ENCODE measurements at regions not wholly inside any gene's neighbourhood (a gene's known extent, or its start where the extent isn't known, plus 50 kb on each side); places are given as distances from the start of the nearest gene placed in this dataset.

DNA sequence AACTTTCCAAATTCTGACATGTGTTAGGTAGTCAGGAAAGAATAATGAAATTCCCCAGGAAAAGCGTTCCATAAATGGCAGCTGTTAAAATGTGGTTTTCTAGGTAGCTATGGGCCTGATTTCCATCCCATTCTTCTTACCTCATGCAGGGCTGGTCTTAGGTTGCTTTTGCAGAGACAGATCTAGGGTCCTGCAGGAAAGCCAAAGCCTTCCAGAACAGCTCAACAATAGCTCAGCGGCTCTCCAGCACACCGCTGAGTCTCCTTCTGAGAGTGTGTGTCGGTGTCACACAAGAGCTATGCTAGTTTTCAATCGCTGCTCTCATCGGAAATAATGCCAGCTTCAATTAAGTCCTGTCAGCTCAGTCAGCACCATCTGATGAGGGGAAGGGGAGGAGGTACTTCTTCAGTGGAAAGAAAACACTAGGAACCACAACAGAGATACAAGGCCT lies 106.7 kb downstream of the TMEM30B start:
- no peak overlapping the region for H3K4me3 ChIP-seq (ENCODE audit: low read length)

DNA sequence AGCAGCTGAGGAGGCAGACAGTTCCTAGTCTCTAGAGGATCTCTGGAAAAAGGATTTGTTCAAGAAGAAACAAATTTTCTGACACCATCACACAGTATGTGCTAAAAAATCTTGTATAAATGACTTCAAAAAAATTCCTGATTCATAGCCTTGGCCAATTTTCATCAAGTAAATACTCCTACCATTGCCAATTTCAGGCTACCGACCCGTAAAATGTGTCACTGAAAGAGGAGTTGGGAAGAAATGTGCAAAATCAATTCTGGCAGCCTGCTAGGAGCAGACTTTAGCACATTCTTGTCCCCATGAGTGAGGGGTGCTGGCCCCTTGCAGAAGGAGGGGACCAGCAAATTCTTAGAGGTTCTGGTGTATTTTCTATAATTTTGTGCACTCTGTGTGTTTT lies 109.4 kb downstream of the TMEM30B start:
- Histone ChIP-seq H3K4me3 (ENCODE audit: low read length) (no peak overlapping the region), H3K36me3 (ENCODE audit: insufficient read depth, low read length) (no peaks in the 10 kb centered on the region), H3K9me3 (ENCODE audit: low read length) (no peaks in the 10 kb centered on the region), H3K4me1 (ENCODE audit: insufficient read depth, low read length) (peaks cover 9% of the 10 kb centered on the region), H3K27me3 (ENCODE audit: insufficient read depth, low read length) (no peaks in the 10 kb centered on the region), H2AFZ (ENCODE audit: low read depth, low read length) (no peak overlapping the region)

More for the DNA sequence above, 106.7 kb downstream of the TMEM30B start:
- no peaks in the 10 kb centered on the region for H3K9me3 ChIP-seq (ENCODE audit: low read length)
- peak overlapping the region; percentile 39 for H2AFZ ChIP-seq (ENCODE audit: low read depth, low read length)
- no peaks in the 10 kb centered on the region for H3K27me3 ChIP-seq (ENCODE audit: insufficient read depth, low read length)
- peaks cover 16% of the 10 kb centered on the region for H3K4me1 ChIP-seq (ENCODE audit: insufficient read depth, low read length)
- H3K36me3 ChIP-seq (ENCODE audit: insufficient read depth, low read length) = no peaks in the 10 kb centered on the region

DNA sequence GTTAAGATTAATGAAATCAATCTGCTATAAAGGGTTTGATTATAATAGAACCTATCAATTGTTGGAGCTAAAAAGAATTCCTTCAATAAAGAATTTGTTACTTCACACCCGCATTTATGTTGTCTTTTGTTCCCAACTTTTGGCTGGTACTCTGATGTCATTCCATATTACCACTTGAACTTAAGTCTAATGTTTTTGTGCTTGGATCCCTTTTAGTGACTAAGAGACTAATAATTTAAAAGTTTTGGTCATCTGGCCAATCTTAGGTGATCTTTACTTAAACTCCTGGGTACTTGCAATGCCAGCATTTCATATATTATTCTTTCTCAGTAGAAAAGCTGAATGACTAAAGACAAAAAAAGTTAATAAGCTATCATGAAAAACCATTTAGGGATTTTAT lies 113.0 kb downstream of the TMEM30B start:
- H3K27me3 ChIP-seq (ENCODE audit: insufficient read depth, low read length) = no peaks in the 10 kb centered on the region
- no peaks in the 10 kb centered on the region for H3K36me3 ChIP-seq (ENCODE audit: insufficient read depth, low read length)
- H2AFZ ChIP-seq (ENCODE audit: low read depth, low read length) = no peak overlapping the region
- H3K4me3 ChIP-seq (ENCODE audit: low read length) = no peak overlapping the region
- H3K4me1 ChIP-seq (ENCODE audit: insufficient read depth, low read length) = peaks cover 4% of the 10 kb centered on the region
- no peaks in the 10 kb centered on the region for H3K9me3 ChIP-seq (ENCODE audit: low read length)

DNA sequence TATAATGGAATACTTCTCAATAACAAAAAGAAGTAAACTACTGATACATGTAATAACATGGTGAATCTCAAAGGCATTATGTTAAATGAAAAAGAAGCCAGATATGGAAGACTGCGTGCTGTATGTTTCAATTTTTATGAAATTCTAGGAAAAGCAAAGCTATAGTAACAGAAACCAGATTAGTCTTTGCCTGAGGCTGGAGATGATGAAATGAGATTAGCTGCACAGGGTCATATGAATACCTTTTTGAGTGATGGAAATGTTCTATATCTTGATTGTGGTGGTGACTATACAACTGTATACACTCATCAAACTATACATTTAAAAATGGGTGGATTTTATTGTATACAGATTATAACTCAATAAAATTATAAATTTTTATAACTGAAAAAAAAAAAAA lies 113.5 kb downstream of the TMEM30B start:
- no peaks in the 10 kb centered on the region for H3K9me3 ChIP-seq (ENCODE audit: low read length)
- H3K36me3 ChIP-seq (ENCODE audit: insufficient read depth, low read length) = no peaks in the 10 kb centered on the region
- no peaks in the 10 kb centered on the region for H3K27me3 ChIP-seq (ENCODE audit: insufficient read depth, low read length)
- H3K4me1 ChIP-seq (ENCODE audit: insufficient read depth, low read length) = peaks cover 4% of the 10 kb centered on the region
- no peak overlapping the region for H3K4me3 ChIP-seq (ENCODE audit: low read length)
- H2AFZ ChIP-seq (ENCODE audit: low read depth, low read length) = no peak overlapping the region

DNA sequence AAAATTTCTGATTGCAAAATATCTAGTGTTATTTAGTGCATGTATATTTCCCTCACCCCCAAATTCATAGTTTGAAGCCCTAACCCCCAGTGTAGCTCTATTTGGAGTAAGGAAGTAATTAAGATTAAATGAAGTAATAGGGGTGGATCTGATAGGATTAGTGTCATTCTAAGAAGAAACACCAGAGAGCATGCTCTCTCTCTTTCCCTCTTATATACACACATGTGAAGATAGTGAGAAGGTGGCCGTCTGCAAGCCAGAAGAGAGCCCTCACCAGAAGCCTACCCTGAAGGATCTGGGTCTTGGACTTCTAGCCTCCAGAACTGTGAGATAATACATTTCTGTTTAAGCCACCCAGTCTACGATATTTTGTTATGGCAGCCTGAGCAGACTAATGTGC lies 120.3 kb downstream of the TMEM30B start:
- H2AFZ ChIP-seq (ENCODE audit: low read depth, low read length) = no peak overlapping the region
- H3K9me3 ChIP-seq (ENCODE audit: low read length) = no peaks in the 10 kb centered on the region
- no peaks in the 10 kb centered on the region for H3K4me1 ChIP-seq (ENCODE audit: insufficient read depth, low read length)
- H3K36me3 ChIP-seq (ENCODE audit: insufficient read depth, low read length) = no peaks in the 10 kb centered on the region
- no peaks in the 10 kb centered on the region for H3K27me3 ChIP-seq (ENCODE audit: insufficient read depth, low read length)
- no peak overlapping the region for H3K4me3 ChIP-seq (ENCODE audit: low read length)

DNA sequence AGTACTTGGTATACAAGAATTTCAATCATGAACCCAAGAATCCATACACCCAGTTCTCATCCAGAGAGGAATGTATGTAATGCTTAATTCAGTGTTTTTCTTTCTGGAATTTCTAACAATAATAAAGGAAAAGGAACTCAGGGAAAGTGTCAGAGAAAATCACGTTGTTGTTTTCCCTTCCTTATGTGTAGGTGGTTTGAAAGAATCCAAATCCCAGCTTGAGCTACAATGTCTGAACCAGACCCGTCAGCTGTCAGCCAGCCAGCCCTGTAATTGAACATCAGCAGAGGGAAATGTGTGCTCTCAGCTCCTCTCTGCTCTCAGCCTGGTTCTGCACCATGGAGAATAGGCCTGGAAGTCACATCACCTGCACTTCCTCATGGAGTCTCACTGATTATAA lies 126.5 kb downstream of the TMEM30B start:
- Histone ChIP-seq H3K4me1 (ENCODE audit: insufficient read depth, low read length) (peaks cover 20% of the 10 kb centered on the region), H3K36me3 (ENCODE audit: insufficient read depth, low read length) (no peaks in the 10 kb centered on the region), H2AFZ (ENCODE audit: low read depth, low read length) (no peak overlapping the region), H3K9me3 (ENCODE audit: low read length) (no peaks in the 10 kb centered on the region), H3K27me3 (ENCODE audit: insufficient read depth, low read length) (no peaks in the 10 kb centered on the region), H3K4me3 (ENCODE audit: low read length) (no peak overlapping the region)

DNA sequence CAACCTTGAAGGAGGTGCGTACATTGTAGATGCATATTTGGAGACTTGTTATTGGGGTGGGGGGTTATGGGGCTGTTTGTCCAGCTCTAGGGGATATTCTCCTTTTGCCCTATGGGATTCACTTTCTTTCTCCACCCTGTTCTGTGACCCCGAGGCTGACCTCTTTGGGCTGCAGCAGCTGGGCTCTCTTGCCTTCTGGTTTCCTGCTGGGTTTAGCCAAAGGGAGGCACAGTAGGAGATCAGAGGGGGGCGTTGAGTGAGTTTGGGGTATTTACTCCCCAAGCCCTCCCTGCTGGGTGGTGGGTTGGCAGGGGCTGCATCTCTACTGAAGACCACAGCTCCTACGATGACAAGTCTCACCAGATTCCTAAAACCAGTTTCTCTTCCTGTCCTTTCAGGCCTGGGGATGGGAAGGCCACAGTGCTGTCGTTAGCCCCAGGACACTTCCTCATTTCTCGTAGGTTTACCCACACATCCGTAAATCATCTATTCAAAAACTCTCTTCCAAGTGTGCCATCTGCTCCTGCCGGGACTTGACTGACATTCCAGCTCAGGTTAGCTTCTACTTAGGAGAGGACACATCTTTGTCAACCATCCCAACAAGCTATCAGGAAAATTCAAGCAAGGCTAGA lies 127.1 kb downstream of the TMEM30B start:
- Histone ChIP-seq H3K9me3 (ENCODE audit: low read length) (no peaks in the 10 kb centered on the region), H3K4me3 (ENCODE audit: low read length) (no peak overlapping the region), H2AFZ (ENCODE audit: low read depth, low read length) (no peak overlapping the region), H3K27me3 (ENCODE audit: insufficient read depth, low read length) (no peaks in the 10 kb centered on the region), H3K4me1 (ENCODE audit: insufficient read depth, low read length) (peaks cover 20% of the 10 kb centered on the region), H3K36me3 (ENCODE audit: insufficient read depth, low read length) (no peaks in the 10 kb centered on the region)

DNA sequence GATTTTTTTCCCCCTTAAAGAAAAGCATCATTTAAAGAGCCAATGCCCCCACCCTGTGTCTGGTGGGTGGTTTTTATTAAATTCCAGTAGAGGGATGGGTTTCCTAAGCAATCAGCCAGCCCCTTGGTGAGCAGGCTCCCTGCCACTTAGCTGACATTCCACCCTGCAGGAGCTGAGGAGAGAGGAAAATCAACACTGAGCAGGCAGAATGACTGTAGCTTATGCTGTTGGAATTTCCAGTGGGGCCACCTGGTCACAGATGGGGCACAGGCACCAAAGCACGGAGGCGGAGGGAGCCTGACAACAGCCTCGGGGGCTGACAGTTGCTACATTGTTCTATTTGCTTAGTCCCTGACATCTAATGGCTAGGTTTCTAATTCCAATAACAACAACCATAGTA lies 127.7 kb downstream of the TMEM30B start:
- Histone ChIP-seq H2AFZ (ENCODE audit: low read depth, low read length) (no peak overlapping the region), H3K4me3 (ENCODE audit: low read length) (no peak overlapping the region), H3K27me3 (ENCODE audit: insufficient read depth, low read length) (no peaks in the 10 kb centered on the region), H3K9me3 (ENCODE audit: low read length) (no peaks in the 10 kb centered on the region), H3K36me3 (ENCODE audit: insufficient read depth, low read length) (no peaks in the 10 kb centered on the region), H3K4me1 (ENCODE audit: insufficient read depth, low read length) (peaks cover 20% of the 10 kb centered on the region)

DNA sequence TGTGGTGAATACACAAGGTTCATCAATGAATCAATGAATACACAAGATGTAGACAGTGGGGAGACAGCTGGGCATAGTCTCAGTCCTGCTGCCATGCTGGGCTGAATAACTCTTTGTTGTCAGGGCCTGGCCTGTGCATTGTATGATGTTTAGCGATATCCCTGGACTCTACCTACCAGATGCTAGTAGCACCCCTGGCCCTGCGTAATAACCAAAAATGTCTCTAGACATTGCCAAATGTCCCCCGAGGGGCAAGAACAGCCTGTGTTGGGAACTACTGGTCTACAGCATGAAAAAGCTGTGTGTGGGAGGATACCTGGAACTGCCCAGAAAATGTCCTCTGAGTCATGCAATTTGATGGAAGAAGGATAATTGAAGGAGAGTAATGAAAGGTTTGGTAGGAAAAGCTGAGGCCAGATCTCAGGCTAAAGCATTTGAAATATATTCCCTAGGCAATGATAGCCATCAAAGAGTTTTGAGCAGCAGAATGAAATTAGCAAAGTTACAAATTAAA lies 128.2 kb downstream of the TMEM30B start:
- no peak overlapping the region for H3K4me3 ChIP-seq (ENCODE audit: low read length)
- no peaks in the 10 kb centered on the region for H3K9me3 ChIP-seq (ENCODE audit: low read length)

DNA sequence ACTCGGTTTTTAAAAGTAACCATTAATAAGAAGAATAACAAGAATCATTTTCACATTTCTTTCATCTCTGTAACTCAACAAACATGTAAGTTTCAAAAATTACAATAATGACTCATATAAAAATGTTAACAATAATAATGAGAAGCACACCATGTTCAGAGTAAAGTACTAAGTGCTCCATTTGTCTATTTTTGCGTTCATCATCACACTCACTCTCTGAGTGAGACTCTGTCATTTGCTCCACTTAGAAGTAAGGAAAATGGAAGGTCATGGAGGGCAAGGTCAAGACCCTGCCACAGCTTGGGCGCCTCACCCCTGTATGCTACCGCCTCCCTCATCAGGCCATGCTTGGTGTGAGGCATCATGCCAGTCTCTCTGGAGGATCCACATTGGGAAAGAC lies 129.9 kb downstream of the TMEM30B start:
- no peak overlapping the region for H3K4me3 ChIP-seq (ENCODE audit: low read length)
- peaks cover 20% of the 10 kb centered on the region for H3K4me1 ChIP-seq (ENCODE audit: insufficient read depth, low read length)
- no peaks in the 10 kb centered on the region for H3K36me3 ChIP-seq (ENCODE audit: insufficient read depth, low read length)
- H3K27me3 ChIP-seq (ENCODE audit: insufficient read depth, low read length) = no peaks in the 10 kb centered on the region
- H3K9me3 ChIP-seq (ENCODE audit: low read length) = no peaks in the 10 kb centered on the region
- H2AFZ ChIP-seq (ENCODE audit: low read depth, low read length) = no peak overlapping the region

More for the DNA sequence above, 128.2 kb downstream of the TMEM30B start:
- H3K4me1 ChIP-seq (ENCODE audit: insufficient read depth, low read length) = peaks cover 20% of the 10 kb centered on the region
- no peak overlapping the region for H2AFZ ChIP-seq (ENCODE audit: low read depth, low read length)
- no peaks in the 10 kb centered on the region for H3K27me3 ChIP-seq (ENCODE audit: insufficient read depth, low read length)
- no peaks in the 10 kb centered on the region for H3K36me3 ChIP-seq (ENCODE audit: insufficient read depth, low read length)

DNA sequence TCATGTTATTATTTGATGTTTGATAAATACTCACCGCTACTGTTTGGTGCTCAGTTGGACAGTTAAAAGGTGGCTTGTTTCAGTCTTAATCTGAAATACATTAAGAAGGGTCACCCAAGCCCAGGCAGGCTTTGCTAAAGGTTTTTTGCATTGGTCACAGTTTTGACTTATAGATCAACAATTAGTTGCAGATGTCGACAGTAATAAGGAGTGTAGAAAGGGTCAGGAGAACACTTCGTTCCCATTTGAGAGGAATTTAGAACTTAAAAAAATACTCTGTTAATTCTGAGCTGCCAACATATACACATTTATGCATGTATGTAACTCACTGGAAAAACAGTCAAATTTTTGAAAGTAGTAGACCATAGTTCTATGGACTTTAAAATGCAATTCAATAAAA lies 130.3 kb downstream of the TMEM30B start:
- Histone ChIP-seq H3K4me3 (ENCODE audit: low read length) (no peak overlapping the region), H2AFZ (ENCODE audit: low read depth, low read length) (no peak overlapping the region), H3K36me3 (ENCODE audit: insufficient read depth, low read length) (no peaks in the 10 kb centered on the region), H3K4me1 (ENCODE audit: insufficient read depth, low read length) (peaks cover 20% of the 10 kb centered on the region), H3K9me3 (ENCODE audit: low read length) (no peaks in the 10 kb centered on the region), H3K27me3 (ENCODE audit: insufficient read depth, low read length) (no peaks in the 10 kb centered on the region)

DNA sequence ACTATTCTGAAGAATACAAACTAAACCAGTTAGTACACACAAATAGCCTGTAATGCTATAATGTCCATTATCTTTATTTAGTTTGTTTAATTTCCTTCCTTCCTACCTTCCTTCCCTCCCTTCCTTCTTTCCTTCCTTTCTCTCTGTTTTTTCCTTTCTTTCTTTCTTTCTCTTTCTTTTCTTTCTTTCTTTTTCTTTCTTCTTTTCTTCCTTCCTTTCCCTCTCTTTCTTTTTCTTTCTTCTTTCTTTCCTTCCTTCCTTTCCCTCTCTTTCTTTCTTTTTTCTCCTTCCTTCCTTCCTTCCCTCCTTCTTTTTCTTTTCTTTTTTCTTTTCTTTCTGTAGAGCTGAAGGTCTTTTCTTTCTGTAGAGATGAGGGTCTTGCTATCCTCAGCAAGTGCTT lies 131.2 kb downstream of the TMEM30B start:
- H3K4me1 ChIP-seq (ENCODE audit: insufficient read depth, low read length) = peaks cover 20% of the 10 kb centered on the region

DNA sequence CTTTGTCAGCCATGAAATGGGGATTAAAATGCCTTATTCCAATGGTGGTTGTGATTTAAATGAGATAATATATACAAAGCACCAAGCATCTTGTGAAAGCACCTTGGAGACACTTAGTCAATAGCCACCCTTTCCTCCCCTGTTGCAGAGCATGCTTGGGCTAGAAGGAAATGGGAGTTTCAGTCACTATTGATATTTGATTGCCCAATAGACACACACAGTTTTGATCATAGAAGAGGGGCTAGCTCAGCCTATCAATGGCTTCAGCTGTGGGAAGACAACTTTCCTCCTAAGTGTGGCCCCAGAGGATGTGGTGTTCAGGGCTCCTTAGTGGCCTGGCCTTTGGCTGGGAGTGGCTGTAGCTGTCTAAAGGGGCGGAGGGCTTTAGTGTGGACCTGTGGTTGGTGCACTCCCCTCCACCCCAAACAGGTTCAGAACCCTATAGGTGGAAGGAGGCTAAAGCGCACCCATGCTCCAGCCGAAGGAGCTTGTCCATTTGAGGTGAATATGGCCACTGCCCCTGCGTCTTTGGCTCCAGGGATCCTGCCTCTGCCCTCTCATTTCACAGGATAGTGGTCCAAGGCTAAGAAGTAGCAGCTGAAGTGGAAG lies 132.3 kb downstream of the TMEM30B start:
- no peaks in the 10 kb centered on the region for H3K36me3 ChIP-seq (ENCODE audit: insufficient read depth, low read length)
- no peak overlapping the region for H3K4me3 ChIP-seq (ENCODE audit: low read length)
- peaks cover 4% of the 10 kb centered on the region for H3K9me3 ChIP-seq (ENCODE audit: low read length)
- no peaks in the 10 kb centered on the region for H3K27me3 ChIP-seq (ENCODE audit: insufficient read depth, low read length)
- peaks cover 13% of the 10 kb centered on the region for H3K4me1 ChIP-seq (ENCODE audit: insufficient read depth, low read length)
- H2AFZ ChIP-seq (ENCODE audit: low read depth, low read length) = no peak overlapping the region

More for the DNA sequence above, 131.2 kb downstream of the TMEM30B start:
- no peaks in the 10 kb centered on the region for H3K9me3 ChIP-seq (ENCODE audit: low read length)
- no peaks in the 10 kb centered on the region for H3K27me3 ChIP-seq (ENCODE audit: insufficient read depth, low read length)
- H3K36me3 ChIP-seq (ENCODE audit: insufficient read depth, low read length) = no peaks in the 10 kb centered on the region
- no peak overlapping the region for H3K4me3 ChIP-seq (ENCODE audit: low read length)
- H2AFZ ChIP-seq (ENCODE audit: low read depth, low read length) = no peak overlapping the region

All from neuron (in vitro differentiated cells).